Stimulated activated naive CD8-positive, alpha-beta T cell treated with anti-CD3 and anti-CD28 coated beads, Interleukin-15, amount 100 ng/mL, for 72 hours (primary cell): ENCODE measurements at regions not wholly inside any gene's neighbourhood (a gene's known extent, or its start where the extent isn't known, plus 50 kb on each side); places are given as distances from the start of the nearest gene placed in this dataset.

ENCODE experiments used
- ATAC-seq: fragments of 150-1000 bp; cut with Tn5 transposase; 2 replicates; pipeline ENCODE4 v1.10.0; 2021; ENCODE audit warnings: mild to moderate bottlenecking, moderate library complexity
- DNase-seq, 2 donors: peaks; one replicate each; pipeline ENCODE4 v3.0.0; 2021 to 2022
- H3K27ac Mint-ChIP-seq, 2 donors: one replicate each; pipeline ENCODE4 v1.8.0; 2022; ENCODE audit warnings: mild to moderate bottlenecking in 2 of 2, mixed read lengths in 2 of 2, moderate library complexity in 2 of 2
- H3K27me3 Mint-ChIP-seq: one replicate; pipeline ENCODE4 v1.8.0; 2022; ENCODE audit warnings: mixed read lengths
- H3K4me1 Mint-ChIP-seq: one replicate; pipeline ENCODE4 v1.8.0; 2022; ENCODE audit warnings: mild to moderate bottlenecking, mixed read lengths
- H3K4me3 Mint-ChIP-seq, 2 donors: one replicate each; pipeline ENCODE4 v1.8.0; 2022; ENCODE audit warnings: mild to moderate bottlenecking in 2 of 2, mixed read lengths in 2 of 2, moderate library complexity in 1 of 2
- H3K9me3 Mint-ChIP-seq, 2 donors: one replicate each; pipeline ENCODE4 v1.8.0; 2022; ENCODE audit warnings: mixed read lengths in 2 of 2

DNA sequence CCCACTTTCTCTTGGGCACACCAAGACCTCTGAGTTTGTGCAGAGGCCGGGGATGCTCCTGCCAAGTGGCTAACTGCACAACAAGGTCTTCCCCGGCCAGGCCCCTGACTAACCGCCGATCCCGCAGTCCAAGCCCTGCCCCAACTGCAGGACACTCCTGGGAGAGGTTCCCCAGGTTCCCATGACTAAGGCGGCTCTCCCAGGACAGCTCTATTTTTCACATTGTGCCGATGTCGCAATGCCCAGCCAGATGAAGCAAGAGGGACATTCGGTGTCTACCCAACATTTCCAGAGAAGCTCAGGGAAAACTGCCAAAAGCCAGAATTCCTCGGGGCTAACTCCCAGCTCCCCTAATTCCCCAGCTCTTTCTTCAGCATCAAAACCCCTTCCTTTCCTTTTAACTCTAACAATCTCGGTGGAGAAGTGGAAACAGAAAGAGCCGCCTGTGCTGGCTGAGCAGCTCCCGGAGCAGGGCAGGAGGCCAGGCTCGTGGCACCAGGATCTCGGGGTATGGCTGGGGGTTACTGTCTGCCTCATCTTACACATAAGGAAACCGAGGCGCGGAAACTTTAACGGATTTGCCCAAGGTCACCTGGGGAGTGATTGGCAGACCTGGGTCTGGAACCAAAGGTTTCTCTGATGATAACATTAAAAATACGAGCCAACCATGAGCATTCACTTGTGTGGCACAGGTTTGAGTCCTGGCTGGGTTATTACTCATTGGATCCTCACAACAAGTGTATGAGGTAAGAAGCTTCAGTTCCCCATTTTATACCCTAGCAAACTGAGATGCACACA lies 318.2 kb downstream of the BCL11B start:
- DNase-seq (no peak), ATAC-seq (no peak)
- no peak overlapping the region for H3K4me3 Mint-ChIP-seq

DNA sequence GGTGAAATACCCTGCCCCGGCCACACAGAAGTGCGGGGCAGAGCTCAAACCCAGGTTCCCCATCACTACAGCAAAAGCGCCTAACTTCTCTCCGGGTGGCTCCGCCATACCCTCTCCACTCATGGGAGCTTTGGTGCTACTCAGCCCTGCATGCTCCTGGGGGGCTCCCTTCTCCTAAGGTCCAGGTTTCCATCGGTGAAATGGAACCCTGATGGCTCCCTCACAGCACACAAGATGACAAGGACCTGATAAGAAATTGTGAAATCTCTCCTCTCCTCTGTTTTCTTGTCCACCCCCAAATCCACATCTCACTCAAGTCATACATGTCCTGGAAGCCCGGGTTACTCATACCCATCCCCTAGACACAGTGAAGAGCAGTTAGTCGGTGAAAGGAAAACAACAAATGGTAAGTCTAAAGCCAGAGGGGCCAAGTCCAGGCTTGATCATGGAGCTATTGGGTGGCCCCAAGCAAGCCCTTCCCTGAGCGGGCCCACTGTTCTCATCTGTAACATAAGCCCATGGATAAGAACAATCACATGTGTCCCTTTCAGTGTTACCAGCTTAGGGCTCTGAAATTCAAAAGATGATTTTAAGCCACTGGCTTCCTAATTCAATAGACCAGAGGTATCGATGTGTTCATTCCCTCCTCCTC lies 317.5 kb downstream of the BCL11B start:
- ATAC-seq: no peak
- DNase-seq: no peak
- no peaks in the 10 kb centered on the region for H3K9me3 Mint-ChIP-seq
- H3K4me3 Mint-ChIP-seq: no peak overlapping the region
- no peak overlapping the region for H3K27ac Mint-ChIP-seq
- no peaks in the 10 kb centered on the region for H3K27me3 Mint-ChIP-seq
- H3K4me1 Mint-ChIP-seq: peaks cover 11% of the 10 kb centered on the region

More for the DNA sequence above, 318.2 kb downstream of the BCL11B start:
- H3K27ac Mint-ChIP-seq: no peak overlapping the region
- H3K4me1 Mint-ChIP-seq: peaks cover 19% of the 10 kb centered on the region
- no peaks in the 10 kb centered on the region for H3K27me3 Mint-ChIP-seq
- H3K9me3 Mint-ChIP-seq: no peaks in the 10 kb centered on the region

DNA sequence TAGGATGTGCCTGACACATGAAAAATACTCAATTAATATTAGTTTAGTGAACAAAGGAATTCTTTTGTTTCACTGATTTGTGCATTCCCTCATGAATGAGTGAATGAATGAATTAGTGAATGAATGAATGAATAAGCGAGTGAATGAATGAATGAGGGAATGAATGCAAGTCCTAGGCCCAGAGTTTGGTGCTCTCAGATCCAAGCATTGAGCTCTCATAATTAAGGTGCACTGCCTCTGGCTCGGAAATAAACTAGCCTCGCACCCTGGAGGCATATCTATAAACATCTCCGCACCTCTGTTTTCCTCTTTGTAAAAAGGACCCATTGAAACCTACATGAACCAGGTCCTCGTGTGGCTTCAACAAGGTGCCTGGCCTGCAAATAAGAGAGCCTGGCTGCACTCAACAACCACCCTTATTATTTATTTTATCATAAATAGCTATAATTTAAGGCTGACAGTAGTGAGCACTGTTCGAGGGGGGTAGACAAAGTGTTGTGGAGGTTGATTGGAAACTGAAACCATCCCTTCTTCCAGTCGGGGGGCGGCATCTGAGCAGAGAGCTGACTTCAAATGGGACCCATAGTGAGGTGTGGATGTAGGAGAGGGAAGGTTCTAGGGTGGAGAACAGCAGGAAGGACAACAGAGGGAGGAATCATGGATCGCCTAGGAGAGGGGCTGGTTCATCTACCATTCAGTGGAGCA lies 316.8 kb downstream of the BCL11B start:
- H3K4me3 Mint-ChIP-seq: no peak overlapping the region
- DNase-seq (no peak), ATAC-seq (no peak)
- no peaks in the 10 kb centered on the region for H3K27me3 Mint-ChIP-seq
- peaks cover 18% of the 10 kb centered on the region for H3K4me1 Mint-ChIP-seq
- H3K27ac Mint-ChIP-seq: peak overlapping the region in 1 of 2 donors; percentile 88
- no peaks in the 10 kb centered on the region for H3K9me3 Mint-ChIP-seq

DNA sequence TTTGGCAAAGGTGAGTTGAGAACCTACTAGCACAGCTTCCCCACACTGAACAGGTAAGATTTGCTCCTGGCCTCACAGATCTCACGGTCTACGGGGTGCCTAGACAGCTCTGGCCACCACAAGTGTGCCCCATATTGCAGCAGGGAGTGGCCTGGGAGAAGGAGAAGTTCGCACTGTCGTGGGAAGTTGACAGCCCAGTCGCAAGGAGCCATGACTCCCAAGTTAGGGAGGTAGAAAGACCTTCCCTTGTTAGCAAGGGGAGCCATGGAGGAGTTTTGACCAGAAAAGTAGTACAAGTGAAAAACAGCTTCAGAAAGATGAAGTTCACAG lies 316.3 kb downstream of the BCL11B start:
- Mint-ChIP-seq H3K27ac (no peak overlapping the region), H3K4me3 (no peak overlapping the region)

DNA sequence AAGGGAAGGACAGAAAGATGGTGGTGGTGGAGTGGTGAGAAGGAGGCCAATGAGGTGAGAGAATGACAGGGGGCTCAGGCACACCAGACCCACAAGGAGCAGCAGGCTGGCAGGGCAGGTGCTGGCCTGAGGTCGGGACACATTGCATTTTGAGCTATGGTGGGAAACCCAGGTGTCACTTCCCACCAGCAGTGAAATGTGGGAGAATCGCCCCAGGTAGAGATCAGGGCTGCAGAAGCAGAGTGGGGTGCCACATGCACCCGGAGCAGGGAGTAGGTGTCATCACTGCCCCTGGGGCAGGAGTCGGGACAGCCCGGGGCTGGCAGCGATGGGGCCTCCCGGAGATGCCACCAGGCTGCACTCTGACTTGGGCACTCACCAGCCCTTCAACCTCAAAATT lies 315.8 kb downstream of the BCL11B start:
- H3K4me3 Mint-ChIP-seq: no peak overlapping the region
- H3K27me3 Mint-ChIP-seq: no peaks in the 10 kb centered on the region
- ATAC-seq (no peak), DNase-seq (no peak)
- no peak overlapping the region for H3K27ac Mint-ChIP-seq
- no peaks in the 10 kb centered on the region for H3K9me3 Mint-ChIP-seq
- peaks cover 28% of the 10 kb centered on the region for H3K4me1 Mint-ChIP-seq

More for the DNA sequence above, 316.3 kb downstream of the BCL11B start:
- DNase-seq (no peak), ATAC-seq (no peak)
- H3K27me3 Mint-ChIP-seq: no peaks in the 10 kb centered on the region
- no peaks in the 10 kb centered on the region for H3K9me3 Mint-ChIP-seq
- H3K4me1 Mint-ChIP-seq: peaks cover 24% of the 10 kb centered on the region

DNA sequence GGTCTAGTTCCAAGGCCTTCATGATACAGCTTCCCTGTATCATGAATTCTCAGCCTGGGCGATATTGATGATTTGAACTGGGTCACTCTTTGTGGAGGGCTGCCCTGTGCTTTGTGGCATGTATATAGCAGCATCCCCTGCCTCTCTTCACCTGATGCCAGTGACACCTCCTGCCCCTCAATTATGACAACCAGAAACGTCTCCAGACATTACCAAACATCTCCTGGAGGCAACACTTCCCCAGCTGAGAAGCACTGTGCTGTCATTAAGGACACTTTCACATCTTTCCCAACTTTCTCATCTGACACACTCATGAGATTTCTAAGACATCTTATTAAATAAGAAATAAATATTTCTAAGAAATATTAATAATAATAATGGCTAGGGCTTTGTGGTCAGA lies 315.3 kb downstream of the BCL11B start:
- Mint-ChIP-seq H3K27me3 (no peaks in the 10 kb centered on the region), H3K9me3 (no peaks in the 10 kb centered on the region), H3K27ac (no peak overlapping the region), H3K4me3 (no peak overlapping the region), H3K4me1 (peaks cover 32% of the 10 kb centered on the region)
- no peak for DNase-seq
- ATAC-seq: no peak

DNA sequence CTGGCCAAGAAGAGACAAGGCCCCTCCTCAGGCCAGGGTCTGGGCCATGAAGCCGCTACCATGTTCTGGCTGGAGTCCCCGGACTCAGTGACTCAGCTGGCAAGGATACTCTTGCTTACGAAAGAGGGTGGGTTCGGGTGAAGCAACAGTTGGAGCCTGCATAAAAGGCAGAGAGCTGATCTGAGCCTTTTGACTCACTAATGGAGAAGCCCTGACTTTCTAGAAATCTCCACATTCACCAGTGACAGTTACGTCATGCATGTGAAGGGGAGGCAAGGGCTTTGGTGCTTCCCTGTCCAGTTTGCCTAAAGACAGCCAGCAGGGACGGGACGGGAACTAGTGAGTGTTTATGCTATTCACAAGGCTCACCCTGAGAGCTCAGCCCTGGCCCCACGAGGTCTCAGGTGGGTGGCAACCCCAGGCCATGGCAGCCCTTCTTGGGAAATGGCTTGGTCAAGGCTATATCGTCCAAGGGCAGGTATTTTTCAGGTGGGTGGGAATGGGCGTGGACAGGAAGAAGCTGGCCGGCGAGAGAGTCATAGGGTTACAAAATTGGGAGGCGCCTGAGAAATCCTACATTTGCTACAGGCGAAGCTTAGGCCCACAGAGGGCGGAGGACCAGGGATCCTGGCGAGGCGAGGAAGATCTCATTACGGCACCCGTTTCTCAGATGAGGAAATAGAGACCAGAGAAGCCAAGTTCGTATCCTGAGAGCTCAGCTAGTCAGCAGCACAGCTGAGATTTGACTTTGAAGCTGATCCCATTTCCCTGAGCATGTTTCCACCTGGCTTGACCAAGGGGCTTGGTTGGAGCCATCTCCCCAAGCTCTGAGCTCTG lies 314.6 kb downstream of the BCL11B start:
- ATAC-seq: no peak
- no peaks in the 10 kb centered on the region for H3K27me3 Mint-ChIP-seq

DNA sequence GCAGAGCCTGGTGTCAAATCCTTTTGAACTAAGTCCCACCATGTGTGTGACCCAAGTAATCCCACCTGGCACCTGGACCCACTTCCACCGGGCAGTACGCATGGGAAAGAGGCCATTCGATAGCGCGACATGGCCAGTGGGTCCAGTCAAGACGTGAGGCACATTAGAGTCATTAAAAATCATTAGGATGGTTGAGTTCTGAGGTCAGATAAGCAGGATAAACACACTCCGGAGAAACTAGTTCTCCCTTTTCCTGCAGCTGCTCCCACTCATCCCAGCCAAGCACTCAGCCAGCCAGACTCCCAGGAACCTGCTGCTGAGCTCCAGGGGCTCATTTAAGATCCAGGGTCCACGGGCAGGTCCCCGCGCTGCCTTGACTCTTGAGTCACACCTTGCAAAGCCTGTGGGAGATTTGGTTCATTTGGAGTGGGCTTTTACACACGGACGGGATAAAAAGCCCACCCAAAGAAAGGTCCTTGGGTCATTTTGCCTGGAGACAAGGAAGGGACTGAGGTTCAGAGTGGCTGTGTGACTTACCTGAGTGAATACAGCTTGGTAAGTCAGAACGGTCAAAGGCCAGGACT lies 313.9 kb downstream of the BCL11B start:
- H3K27me3 Mint-ChIP-seq: no peaks in the 10 kb centered on the region
- ATAC-seq (no peak), DNase-seq (no peak)
- H3K4me1 Mint-ChIP-seq: peaks cover 47% of the 10 kb centered on the region
- no peak overlapping the region for H3K27ac Mint-ChIP-seq
- H3K9me3 Mint-ChIP-seq: no peaks in the 10 kb centered on the region
- H3K4me3 Mint-ChIP-seq: no peak overlapping the region

More for the DNA sequence above, 314.6 kb downstream of the BCL11B start:
- Mint-ChIP-seq H3K27ac (no peak overlapping the region), H3K4me3 (no peak overlapping the region), H3K9me3 (no peaks in the 10 kb centered on the region), H3K4me1 (peaks cover 40% of the 10 kb centered on the region)
- DNase-seq: no peak

DNA sequence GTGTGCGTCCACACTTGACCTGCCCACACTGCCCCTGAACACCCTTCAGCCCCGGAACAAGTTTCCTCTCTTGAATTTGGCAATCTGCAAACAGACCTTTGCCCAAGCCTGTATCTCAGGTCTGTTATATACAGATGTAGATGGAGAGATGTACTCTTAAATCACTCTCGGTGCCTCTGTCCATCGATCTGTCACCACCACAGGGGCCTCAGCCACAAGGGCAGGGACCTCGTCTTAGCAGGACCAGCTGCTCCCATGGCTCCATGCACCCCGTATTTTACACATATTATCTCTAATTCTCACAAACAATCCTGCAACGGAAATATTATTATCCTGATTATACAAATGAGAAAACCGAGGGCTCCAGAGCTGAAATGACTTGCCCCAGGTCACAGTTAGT lies 313.4 kb downstream of the BCL11B start:
- no peak overlapping the region for H3K4me3 Mint-ChIP-seq
- no peaks in the 10 kb centered on the region for H3K27me3 Mint-ChIP-seq
- no peaks in the 10 kb centered on the region for H3K9me3 Mint-ChIP-seq
- no peak for ATAC-seq
- no peak for DNase-seq
- H3K4me1 Mint-ChIP-seq: peaks cover 51% of the 10 kb centered on the region
- H3K27ac Mint-ChIP-seq: no peak overlapping the region

DNA sequence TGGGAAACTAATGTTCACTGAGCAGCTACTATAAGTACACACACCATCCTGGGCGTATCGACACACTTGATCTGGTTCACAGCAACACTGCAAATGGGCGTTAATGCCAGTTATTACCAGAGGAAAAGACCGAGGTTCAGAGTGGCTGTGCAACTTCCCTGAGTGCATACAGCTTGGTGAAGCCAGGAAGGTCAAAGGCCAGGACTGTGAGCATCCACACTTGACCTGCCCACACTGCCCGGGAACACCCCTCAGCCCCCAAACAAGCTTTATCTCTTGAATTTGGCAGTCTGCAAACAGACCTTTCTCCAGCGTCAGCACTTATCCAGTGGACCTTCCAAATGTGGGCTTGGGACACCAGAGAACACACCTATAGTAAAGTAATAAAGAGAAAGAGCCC lies 312.6 kb downstream of the BCL11B start:
- Mint-ChIP-seq H3K4me1 (peaks cover 59% of the 10 kb centered on the region), H3K27me3 (no peaks in the 10 kb centered on the region), H3K27ac (peak overlapping the region in 1 of 2 donors; percentile 85), H3K9me3 (no peaks in the 10 kb centered on the region), H3K4me3 (no peak overlapping the region)
- ATAC-seq: no peak
- no peak for DNase-seq

DNA sequence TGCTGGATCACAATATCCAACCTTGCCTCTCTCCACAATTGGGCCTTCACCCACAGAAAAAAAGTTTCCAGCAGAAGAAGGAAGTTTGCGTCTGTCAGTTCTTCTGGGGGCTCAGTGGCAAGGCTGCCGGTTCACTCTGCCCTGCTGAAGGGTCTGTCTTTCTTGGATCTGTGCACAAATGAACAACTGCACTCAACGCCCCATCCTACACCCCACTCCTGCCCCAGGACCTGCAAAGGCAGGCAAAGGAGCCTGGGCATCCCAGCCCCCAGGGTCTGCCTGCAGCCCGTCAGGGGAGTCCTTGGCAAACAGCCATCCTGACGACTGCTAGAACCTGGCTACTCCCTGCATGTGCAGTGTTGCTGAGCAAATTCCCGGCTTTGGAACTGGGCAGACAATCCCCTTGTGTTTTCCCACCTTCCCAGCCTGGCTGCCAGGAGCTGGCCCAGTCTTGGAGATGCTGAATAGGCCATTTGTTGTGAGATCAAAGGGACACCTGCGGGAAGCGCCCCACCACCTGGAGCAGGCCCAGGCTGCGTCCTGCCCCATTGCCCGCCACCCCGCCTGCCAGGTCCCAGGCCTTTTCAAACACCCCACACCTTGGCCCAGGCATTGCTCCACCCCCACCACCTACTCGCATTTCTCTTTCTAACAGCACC lies 311.9 kb downstream of the BCL11B start:
- ATAC-seq (no peak), DNase-seq (no peak)
- no peak overlapping the region for H3K4me3 Mint-ChIP-seq
- H3K27me3 Mint-ChIP-seq: no peaks in the 10 kb centered on the region
- no peaks in the 10 kb centered on the region for H3K9me3 Mint-ChIP-seq
- H3K4me1 Mint-ChIP-seq: peaks cover 65% of the 10 kb centered on the region
- peak overlapping the region in 1 of 2 donors; percentile 85 for H3K27ac Mint-ChIP-seq

DNA sequence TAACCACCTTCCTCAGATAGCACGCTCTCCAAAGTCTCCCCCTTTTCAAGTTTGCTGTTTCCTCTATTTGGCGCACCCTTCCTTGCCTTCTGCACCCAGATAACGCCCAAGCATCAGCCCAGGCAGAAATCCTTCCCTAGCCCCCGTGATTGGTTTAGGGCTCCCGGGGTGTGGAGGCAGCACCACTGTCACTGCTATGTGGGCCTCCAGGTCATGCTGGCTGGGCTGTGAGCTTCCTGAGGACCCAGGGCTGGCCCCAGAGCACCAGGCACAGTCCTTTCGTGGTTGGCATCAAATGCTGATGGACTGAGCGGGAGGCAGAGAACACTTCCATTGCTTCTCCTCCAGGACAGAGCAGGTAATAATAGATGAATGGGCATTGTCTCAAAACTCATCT lies 311.4 kb downstream of the BCL11B start:
- Mint-ChIP-seq H3K4me3 (no peak overlapping the region), H3K9me3 (no peaks in the 10 kb centered on the region), H3K4me1 (peaks cover 66% of the 10 kb centered on the region), H3K27ac (peak overlapping the region in 1 of 2 donors; percentile 72), H3K27me3 (no peaks in the 10 kb centered on the region)
- no peak for DNase-seq
- ATAC-seq: no peak

DNA sequence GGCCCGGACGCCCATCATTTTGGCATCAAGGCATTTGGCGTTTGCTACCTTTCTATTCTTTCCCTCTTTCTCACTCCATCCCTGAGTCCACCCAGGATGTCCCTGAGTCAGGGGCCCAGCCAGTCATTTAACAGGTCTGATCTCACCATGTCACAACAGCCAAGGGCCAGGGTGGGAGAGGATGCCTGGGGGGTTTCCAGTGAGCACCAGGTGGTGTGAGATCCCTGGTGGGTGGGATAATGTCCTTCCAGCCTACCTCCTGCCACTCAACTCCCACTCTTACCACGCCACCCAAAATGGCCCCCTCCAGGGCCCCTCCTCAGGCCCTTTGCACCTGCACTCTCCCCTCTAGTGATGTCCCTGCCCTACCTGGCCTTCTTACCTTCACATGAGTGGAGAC lies 310.8 kb downstream of the BCL11B start:
- H3K27me3 Mint-ChIP-seq: no peaks in the 10 kb centered on the region
- H3K4me1 Mint-ChIP-seq: peaks cover 62% of the 10 kb centered on the region
- no peaks in the 10 kb centered on the region for H3K9me3 Mint-ChIP-seq
- ATAC-seq: no peak
- no peak overlapping the region for H3K4me3 Mint-ChIP-seq
- H3K27ac Mint-ChIP-seq: no peak overlapping the region
- DNase-seq: no peak

DNA sequence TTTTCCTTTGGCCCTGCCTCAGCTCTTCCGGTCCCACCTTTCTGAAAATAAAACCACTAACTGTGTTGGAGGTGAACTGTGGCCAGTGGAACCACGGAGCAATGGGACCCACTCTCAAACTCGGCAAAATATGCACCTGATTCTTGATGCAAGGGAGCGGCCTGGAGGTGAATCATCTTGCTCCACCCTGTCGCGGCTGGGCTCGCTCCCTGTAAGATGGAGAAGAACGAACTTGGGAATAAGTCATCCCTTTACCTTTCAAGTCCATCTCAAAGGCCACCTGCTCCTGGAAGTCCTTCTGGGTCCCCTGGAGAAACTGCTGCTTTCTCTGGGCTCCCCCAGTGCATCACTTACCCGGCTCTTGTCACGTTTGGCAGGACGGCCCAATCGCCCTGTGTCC lies 309.9 kb downstream of the BCL11B start:
- Mint-ChIP-seq H3K4me1 (peaks cover 67% of the 10 kb centered on the region), H3K27ac (no peak overlapping the region), H3K27me3 (no peaks in the 10 kb centered on the region), H3K9me3 (no peaks in the 10 kb centered on the region), H3K4me3 (no peak overlapping the region)
- ATAC-seq (no peak), DNase-seq (no peak)

DNA sequence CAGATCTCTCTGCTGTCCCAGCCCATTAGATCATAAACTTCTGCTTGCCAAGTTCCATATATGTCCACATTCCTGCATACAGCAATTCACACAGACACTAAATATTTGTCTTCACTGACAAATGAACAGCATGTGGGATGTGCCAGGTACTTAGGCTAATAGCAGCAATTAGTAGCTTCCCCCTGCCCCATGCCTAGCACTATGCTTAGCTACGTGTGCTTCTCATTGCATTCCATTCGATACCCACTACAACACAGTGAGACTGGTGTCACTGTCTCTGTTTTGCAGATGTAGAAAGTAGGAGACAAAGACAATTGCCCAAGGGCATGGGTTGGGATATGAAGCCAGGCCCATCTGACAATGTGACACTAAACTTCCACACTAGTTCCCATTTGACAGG lies 308.4 kb downstream of the BCL11B start:
- peaks cover 67% of the 10 kb centered on the region for H3K4me1 Mint-ChIP-seq
- no peaks in the 10 kb centered on the region for H3K9me3 Mint-ChIP-seq
- no peak overlapping the region for H3K27ac Mint-ChIP-seq
- no peak overlapping the region for H3K4me3 Mint-ChIP-seq
- DNase-seq (no peak), ATAC-seq (no peak)
- no peaks in the 10 kb centered on the region for H3K27me3 Mint-ChIP-seq
